ENCODE measurements at regions not wholly inside any gene's neighbourhood (a gene's known extent, or its start where the extent isn't known, plus 50 kb on each side); places are given as distances from the start of the nearest gene placed in this dataset.

DNA sequence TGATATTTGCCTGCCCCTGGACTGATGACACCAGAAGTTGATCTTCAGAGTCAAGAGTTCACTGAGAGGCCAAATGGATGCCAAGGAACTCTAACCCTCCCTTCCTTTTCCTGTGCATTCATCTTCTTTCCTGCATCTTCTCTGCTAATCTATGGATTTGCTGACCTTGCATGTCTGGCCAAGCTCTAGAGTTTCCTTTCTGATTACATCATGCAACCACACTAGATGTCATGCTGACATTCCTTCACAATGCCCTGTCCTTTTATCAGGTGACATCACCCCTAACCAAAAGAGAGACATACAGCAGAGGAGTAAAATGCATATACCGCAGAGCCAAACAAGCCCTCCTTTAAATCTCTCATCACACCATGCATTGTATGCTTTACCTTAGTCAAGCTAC, 487.6 kb downstream of the TFAP2A start:
- H3K4me3 ChIP-seq (ENCODE audit: low read depth in 1 of 3, low read length in 3 of 3), result no peak overlapping the region
- no peak for DNase-seq (ENCODE audit: low spot score)
- no peaks in the 10 kb centered on the region for H3K36me3 ChIP-seq (ENCODE audit: control insufficient read depth in 4 of 4, insufficient read depth in 3 of 4, low read depth in 1 of 4, low read length in 3 of 4)
- H3K27me3 ChIP-seq (ENCODE audit: control insufficient read depth in 4 of 4, insufficient read depth in 4 of 4, low read length in 3 of 4), result peaks cover 0 to 5% (median 0%) of the 10 kb centered on the region in 4 donors
- H3K27ac ChIP-seq (ENCODE audit: low read depth in 1 of 2, low read length in 2 of 2), result no peak overlapping the region
- H3K4me1 ChIP-seq (ENCODE audit: control insufficient read depth in 4 of 4, insufficient read depth in 4 of 4, low read length in 3 of 4), result no peaks in the 10 kb centered on the region
- TF ChIP-seq RXRA (IDR thresholded peaks at IDR 0.05), result no peak
- no peak for TF ChIP-seq MAX (IDR thresholded peaks at IDR 0.05)
- no peak overlapping the region for H3K9ac ChIP-seq (ENCODE audit: low read depth in 1 of 2, low read length in 2 of 2)
- H3K9me3 ChIP-seq (ENCODE audit: control insufficient read depth in 4 of 4, low read length in 3 of 4), result no peaks in the 10 kb centered on the region
- 92% methylated on average over 1 of the region's 1 CpG for WGBS

- Histone ChIP-seq H3K9ac (ENCODE audit: low read depth in 1 of 2, low read length in 2 of 2) (no peak overlapping the region), H3K36me3 (ENCODE audit: control insufficient read depth in 4 of 4, insufficient read depth in 3 of 4, low read depth in 1 of 4, low read length in 3 of 4) (no peaks in the 10 kb centered on the region), H3K4me1 (ENCODE audit: control insufficient read depth in 4 of 4, insufficient read depth in 4 of 4, low read length in 3 of 4) (no peaks in the 10 kb centered on the region), H3K27me3 (ENCODE audit: control insufficient read depth in 4 of 4, insufficient read depth in 4 of 4, low read length in 3 of 4) (peaks cover 0 to 6% (median 0%) of the 10 kb centered on the region in 4 donors), H3K27ac (ENCODE audit: low read depth in 1 of 2, low read length in 2 of 2) (no peak overlapping the region), H3K9me3 (ENCODE audit: control insufficient read depth in 4 of 4, low read length in 3 of 4) (no peaks in the 10 kb centered on the region), H3K4me3 (ENCODE audit: low read depth in 1 of 3, low read length in 3 of 3) (no peak overlapping the region)
- no peak for TF ChIP-seq NR2F2 (IDR thresholded peaks at IDR 0.05)
- TF ChIP-seq MAX (IDR thresholded peaks at IDR 0.05), result no peak
- no peak for TF ChIP-seq CTCF (IDR thresholded peaks at IDR 0.05; ENCODE audit: low read depth, low read length, missing input control)
- TF ChIP-seq SP1 (IDR thresholded peaks at IDR 0.05), result no peak
- TF ChIP-seq RXRA (IDR thresholded peaks at IDR 0.05), result no peak
- TF ChIP-seq, protein P1, sequence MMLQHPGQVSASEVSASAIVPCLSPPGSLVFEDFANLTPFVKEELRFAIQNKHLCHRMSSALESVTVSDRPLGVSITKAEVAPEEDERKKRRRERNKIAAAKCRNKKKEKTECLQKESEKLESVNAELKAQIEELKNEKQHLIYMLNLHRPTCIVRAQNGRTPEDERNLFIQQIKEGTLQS (IDR thresholded peaks at IDR 0.05), result no peak
- no peak for TF ChIP-seq GABPA (IDR thresholded peaks at IDR 0.05 in 1 of 2, conservative IDR thresholded peaks at IDR 0.05 in 1 of 2)
- no peak for TF ChIP-seq YY1 (IDR thresholded peaks at IDR 0.05)
- no peak for TF ChIP-seq EGR1 (IDR thresholded peaks at IDR 0.05; ENCODE audit: low read depth in 2 of 2)
- no peak for TF ChIP-seq TAF1 (conservative IDR thresholded peaks at IDR 0.05)
- no peak for TF ChIP-seq FOXA2 (IDR thresholded peaks at IDR 0.05)
- no peak for TF ChIP-seq HNF4A (conservative IDR thresholded peaks at IDR 0.05)
- DNase-seq (ENCODE audit: low spot score), result no peak
- WGBS, result 76% methylated on average over 7 of the region's 7 CpGs
These were observed 489.9 kb downstream of the TFAP2A start for GRCh38 chr6:9924971-9925370.

DNA sequence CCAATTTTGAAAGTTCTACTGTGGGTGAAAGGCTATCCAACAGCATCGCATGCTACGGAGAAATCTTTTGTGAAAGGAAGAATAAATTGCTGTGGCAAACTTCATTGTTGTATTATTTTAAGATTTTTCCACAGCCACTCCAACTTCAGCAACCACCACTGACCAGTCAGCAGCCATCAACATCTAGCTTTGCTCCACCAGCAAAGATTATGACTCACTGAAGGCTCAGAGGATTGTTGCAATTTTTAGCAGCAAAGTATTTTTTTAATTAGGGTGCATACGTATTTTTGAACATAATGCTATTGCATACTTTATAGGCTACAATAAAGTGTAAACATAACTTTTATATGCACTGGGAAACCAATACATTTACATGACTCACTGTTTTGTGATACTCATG, 493.5 kb downstream of the TFAP2A start:
- 89% methylated on average over 3 of the region's 3 CpGs for WGBS

More for the DNA sequence above, 493.5 kb downstream of the TFAP2A start:
- Histone ChIP-seq H3K36me3 (ENCODE audit: control insufficient read depth in 4 of 4, insufficient read depth in 3 of 4, low read depth in 1 of 4, low read length in 3 of 4) (no peaks in the 10 kb centered on the region), H3K27me3 (ENCODE audit: control insufficient read depth in 4 of 4, insufficient read depth in 4 of 4, low read length in 3 of 4) (peaks cover 0 to 6% (median 0%) of the 10 kb centered on the region in 4 donors), H3K27ac (ENCODE audit: low read depth in 1 of 2, low read length in 2 of 2) (no peak overlapping the region), H3K4me1 (ENCODE audit: control insufficient read depth in 4 of 4, insufficient read depth in 4 of 4, low read length in 3 of 4) (no peaks in the 10 kb centered on the region), H3K9me3 (ENCODE audit: control insufficient read depth in 4 of 4, low read length in 3 of 4) (no peaks in the 10 kb centered on the region), H3K9ac (ENCODE audit: low read depth in 1 of 2, low read length in 2 of 2) (no peak overlapping the region), H3K4me3 (ENCODE audit: low read depth in 1 of 3, low read length in 3 of 3) (no peak overlapping the region)
- no peak for TF ChIP-seq GABPA (IDR thresholded peaks at IDR 0.05 in 1 of 2, conservative IDR thresholded peaks at IDR 0.05 in 1 of 2)
- TF ChIP-seq NR2F2 (IDR thresholded peaks at IDR 0.05), result no peak
- no peak for TF ChIP-seq HNF4G (IDR thresholded peaks at IDR 0.05)
- TF ChIP-seq FOXA2 (IDR thresholded peaks at IDR 0.05), result no peak
- no peak for TF ChIP-seq JUND (IDR thresholded peaks at IDR 0.05)
- no peak for DNase-seq (ENCODE audit: low spot score)

Data from liver (tissue), 8 donors.